HG03457 (cell line): ENCODE measurements at regions not wholly inside any gene's neighbourhood (a gene's known extent, or its start where the extent isn't known, plus 50 kb on each side); places are given as distances from the start of the nearest gene placed in this dataset.
"Not testable (repeated sequence)": the region's sequence is repeated elsewhere in the genome, so short reads cannot be mapped to it uniquely, and the experiment has no call there.

Experiments used
- ATAC-seq: cut with Tn5 transposase; IDR thresholded peaks from one replicate; pipeline ENCODE4 v1.9.1; 2021; ENCODE audit warnings: moderate number of reproducible peaks; ENCODE audit not compliant: unreplicated experiment

DNA sequence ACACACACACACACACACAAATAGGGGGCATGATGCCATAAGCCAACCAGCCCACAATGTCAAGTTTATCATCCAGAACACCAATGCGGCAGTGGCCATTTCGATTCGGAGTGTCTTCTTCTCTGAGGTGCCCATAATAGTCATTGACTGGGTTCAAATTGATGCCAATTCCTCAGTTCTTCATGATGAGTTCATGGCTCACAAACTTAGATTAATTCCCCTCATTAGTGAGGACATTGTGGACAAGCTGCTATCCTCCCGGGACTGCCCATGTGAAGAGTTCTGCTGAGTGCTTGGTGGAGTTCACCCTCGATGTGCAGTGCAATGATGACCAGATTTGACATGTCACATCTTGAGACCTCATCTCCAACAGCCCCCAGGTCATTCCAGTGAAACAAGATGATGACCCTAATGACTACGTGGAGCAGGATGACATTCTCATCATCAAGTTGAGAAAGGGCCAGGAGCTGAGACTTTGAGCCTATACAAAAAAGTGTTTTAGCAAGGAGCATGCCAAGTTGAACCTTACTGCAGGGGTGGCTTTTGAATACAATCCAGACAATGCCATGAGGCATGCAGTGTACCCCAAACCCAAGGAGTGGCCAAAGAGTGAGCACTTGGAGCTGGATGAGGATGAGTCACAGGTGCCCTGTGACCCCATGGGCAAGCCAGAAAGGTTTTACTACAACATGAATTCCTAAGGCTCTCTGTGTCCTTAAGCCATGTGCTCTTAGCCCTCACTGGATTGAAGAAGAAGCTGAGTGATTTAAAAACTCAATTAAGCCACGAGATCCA is 211.6 kb upstream of the SAMSN1 start:
- ATAC-seq, result no peak

DNA sequence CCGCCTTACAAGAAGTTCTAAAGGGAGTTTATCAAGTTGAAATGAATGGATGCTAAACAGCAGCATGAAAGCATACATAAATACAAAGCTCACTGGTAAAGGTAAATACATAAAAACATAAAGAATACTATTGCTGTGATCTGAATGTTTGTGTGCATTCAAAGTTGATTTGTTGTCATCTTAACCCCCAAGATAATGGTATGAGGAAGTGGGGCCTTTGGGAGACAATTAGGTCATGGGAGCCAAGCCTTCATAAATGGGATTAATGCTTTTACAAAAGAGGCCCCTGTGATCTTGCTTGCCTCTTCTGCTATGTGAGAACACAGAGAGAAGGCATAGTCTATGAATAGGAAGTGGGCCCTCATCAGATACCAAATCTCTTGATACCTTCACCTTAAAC is 209.0 kb upstream of the SAMSN1 start:
- ATAC-seq, result no peak

GRCh38 chr21:14754682-14755081 is 208.6 kb upstream of the SAMSN1 start:
- no peak for ATAC-seq

DNA sequence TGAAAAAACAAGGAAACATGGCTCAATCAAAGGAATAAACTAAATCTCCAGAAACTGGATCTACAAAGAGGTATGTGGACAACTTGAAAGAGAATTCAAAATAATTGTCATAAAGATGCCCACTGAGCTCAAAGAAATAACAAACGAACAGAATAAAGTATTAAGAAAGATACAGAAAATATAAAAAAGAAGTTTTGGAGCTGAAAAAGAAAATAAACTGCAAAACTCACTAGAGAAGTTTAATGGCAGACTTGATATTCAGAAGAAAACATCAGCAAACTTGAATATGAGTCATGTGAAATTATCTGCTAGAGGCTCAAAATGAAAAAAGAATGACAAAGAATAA is 208.1 kb upstream of the SAMSN1 start:
- ATAC-seq, result no peak

DNA sequence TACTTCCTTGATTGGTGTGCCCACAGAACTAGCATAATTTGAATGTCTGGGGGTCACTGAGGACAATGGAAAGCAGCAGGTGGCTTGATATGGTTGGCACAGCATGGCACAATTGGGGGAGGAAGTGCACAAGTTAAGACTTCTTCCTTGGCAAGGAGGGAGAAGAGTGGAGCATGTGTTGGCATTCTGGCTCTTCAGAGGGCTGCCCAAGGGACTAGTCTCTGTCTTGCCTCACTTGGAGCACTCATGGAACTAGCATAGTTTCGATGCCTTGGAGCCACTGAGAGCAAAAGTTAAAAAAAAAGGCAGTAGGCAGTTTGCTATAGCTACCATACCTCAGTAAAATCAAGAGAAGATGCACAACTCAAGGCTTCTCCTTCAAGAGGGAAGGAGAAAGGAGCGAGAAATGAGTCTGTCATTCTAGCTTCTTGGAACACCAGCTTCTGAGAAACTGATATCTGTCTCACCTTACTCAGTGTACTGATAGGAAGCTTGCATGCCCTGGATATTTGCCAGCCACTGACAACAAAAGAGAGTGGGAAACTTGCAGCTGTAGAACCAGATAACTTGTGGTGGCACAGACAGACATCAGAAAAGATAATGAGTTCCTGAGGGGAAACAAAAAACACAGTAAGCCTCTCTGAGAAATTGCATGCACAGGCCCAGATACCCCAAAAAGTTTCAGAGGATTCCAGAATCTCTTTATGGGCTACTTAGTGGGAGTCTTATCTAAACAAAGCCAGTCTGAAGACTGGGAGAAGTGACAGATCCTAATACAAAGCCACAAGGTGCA is 207.5 kb upstream of the SAMSN1 start:
- no peak for ATAC-seq

- ATAC-seq, result no peak
These were observed 207.0 kb upstream of the SAMSN1 start for GRCh38 chr21:14753069-14753465.

DNA sequence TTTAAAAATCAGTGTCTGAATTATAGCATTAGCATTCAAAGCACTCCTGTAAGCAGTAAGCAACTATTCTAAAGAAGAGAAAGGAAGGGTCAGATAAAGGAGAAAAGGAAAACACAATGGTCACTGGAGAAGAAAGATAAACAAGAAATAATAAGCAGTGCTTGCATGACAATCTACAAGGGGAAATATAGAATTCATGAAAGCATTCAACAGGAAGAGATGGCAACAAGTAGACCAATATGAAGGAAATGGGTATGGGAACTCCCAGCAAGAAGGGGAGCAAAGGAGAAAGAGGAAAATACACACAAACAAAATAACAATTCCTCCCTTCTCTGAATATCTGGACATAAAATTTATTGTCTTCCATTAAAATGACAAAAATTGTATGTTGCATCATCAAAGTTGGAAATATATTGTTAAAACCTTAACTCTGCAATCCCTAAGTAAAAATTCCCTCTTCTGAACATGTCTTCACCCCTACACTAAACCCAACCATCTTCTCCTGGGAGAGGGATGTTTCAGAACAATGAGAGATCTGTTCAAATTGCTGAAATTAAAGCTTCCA is 206.3 kb upstream of the SAMSN1 start:
- no peak for ATAC-seq

DNA sequence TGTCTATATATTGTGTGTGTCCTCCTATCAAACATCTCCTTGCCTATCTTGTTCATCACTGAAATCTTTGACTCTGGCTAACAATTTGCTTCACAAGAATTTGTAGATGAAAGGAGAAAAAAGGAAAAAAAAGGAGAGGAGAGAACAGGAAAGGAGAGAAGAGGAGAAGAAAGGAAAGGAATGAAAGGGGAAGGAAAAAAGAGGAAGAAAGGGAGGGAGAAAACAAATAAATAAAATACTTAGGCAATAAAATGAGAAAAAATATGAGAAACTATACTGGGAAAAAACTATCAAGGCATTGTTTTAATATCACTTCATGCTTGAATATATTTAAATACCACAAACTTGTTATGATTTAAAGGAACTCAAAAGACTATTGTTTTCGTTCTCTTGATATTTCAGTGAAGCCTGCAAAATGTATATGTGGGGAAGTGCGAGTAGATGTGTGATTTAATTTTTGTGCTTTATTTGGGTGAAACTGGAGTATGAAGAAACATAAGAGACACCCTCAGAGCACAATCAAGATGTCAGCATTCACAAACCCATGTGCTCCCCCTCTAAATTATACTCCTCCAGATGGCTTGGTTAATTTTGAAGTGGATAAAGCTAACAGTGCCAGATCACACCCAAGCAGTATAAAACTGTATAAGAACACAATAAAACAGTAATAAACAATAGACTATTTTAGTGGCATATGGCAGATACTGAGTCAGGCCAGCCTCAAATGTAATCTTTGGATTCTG is 205.7 kb upstream of the SAMSN1 start:
- no peak for ATAC-seq

DNA sequence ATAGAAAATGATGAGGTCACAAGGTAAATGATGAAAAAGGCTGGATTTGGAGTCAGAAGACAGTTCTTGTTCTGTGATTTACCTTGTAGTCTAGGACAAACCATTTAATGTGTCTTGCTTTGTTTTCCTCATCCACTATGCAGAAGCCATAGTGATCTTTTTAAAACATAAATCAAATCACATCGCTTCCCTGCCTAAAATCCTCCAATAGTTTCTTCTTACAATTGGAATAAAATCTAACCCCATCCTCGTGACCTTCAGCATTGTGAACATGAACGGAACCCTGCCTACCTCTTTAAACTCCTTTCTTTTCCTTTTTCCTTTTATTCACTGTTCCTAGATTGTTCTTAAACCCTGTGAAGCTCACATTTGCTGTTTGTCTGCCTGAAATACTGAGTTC is 204.9 kb upstream of the SAMSN1 start:
- ATAC-seq, result no peak

- ATAC-seq, result no peak
These were observed 203.9 kb upstream of the SAMSN1 start for GRCh38 chr21:14750041-14750440.

- ATAC-seq, result no peak
These were observed 202.5 kb upstream of the SAMSN1 start for GRCh38 chr21:14748662-14749061.

GRCh38 chr21:14744368-14744767 is 198.3 kb upstream of the SAMSN1 start:
- ATAC-seq, result no peak

DNA sequence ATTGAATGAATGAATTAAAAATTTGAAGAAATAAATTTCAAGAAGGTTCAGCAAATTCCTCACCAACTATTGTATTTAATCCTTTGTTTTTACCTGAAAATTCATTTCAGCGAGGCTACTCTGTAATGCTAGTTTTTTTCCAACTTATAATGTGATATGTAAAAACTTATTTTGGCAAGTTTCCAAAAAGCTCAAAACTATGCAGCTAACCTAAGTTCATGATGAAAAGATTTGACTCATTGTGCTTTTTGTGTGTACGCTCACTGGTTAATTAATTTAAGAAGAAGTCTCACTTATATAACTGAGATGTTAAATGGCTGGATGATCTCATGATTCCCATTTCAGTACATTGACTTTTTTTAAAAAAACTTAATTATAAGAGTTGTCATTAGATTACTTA is 196.0 kb upstream of the SAMSN1 start:
- no peak for ATAC-seq

GRCh38 chr21:14741256-14741655 is 195.1 kb upstream of the SAMSN1 start:
- no peak for ATAC-seq

- ATAC-seq, result no peak
These were observed 194.6 kb upstream of the SAMSN1 start for GRCh38 chr21:14740692-14741091.

- no peak for ATAC-seq
These were observed 194.0 kb upstream of the SAMSN1 start for GRCh38 chr21:14740116-14740515.

GRCh38 chr21:14739590-14739989 is 193.5 kb upstream of the SAMSN1 start:
- ATAC-seq, result no peak

- not testable (repeated sequence) for ATAC-seq
These were observed 192.5 kb upstream of the SAMSN1 start for GRCh38 chr21:14738576-14738975.

DNA sequence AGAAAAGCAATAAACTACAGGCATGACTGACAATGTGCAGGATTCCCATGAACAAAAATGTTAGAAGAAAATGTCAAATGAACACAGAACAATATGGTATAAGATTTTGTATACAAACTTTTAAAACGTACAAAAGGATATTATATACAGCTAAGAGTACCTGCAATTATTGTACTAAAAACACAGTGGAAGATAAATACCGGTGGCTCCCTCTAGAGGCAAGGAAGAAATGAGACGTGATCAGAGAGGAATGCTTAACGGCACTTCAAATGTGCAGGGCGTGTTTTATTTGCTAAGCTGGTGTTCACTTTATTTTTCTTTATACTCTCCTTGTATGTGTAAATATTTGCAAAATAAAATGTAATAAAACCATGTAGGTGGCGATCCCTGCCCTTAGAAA is 191.8 kb upstream of the SAMSN1 start:
- ATAC-seq, result no peak

DNA sequence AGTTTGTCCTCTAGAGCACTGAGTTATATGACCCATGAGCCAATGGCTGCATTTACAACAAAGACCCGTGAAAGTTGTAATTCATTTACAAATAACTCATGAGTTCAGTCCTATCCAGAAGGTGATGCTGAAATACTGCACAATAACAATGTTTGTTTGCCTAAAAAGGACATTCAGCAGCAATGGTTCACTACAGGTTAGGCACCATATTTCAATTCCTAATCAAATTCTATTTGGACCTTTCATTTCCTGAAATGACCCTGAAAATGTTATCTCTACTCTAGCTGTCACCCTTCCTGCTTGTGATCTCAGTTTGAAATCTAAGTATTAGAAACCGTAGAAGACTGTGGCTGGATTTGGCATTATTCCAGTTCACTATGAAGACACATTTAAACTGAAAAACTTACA is 191.2 kb upstream of the SAMSN1 start:
- no peak for ATAC-seq

DNA sequence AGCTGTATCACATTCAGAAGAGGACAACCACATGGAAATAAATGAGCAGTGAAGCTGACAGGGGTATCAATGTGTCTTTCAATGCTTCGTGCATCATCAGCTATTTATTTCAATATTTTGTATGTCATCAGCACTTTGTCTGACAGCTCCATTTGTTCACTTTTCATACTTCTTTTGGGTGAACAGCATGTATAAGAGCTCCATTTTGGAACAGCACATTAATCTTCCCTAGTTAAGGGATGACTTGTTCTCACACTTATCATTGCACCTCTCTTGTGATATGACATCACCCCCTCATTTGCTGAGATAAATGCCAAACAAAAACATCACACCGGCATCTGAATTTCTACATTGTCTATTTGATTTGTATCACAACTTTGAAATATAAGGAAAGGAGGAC is 190.6 kb upstream of the SAMSN1 start:
- no peak for ATAC-seq
